ENCODE measurements at regions not wholly inside any gene's neighbourhood (a gene's known extent, or its start where the extent isn't known, plus 50 kb on each side); places are given as distances from the start of the nearest gene placed in this dataset.

GRCh38 chr11:127616158-127616557 lies 615.6 kb upstream of the KIRREL3 start:
- BruUV-seq (replicated peaks) = no TSS peak
- no peak overlapping the region for H2AFZ ChIP-seq (ENCODE audit: low read length)
- no peak overlapping the region for H3K4me3 ChIP-seq (ENCODE audit: low read depth, low read length, poor library complexity, severe bottlenecking)
- H3K79me2 ChIP-seq (ENCODE audit: insufficient read depth, low read depth, low read length) = no peaks in the 10 kb centered on the region
- no peaks in the 10 kb centered on the region for H4K20me1 ChIP-seq (ENCODE audit: insufficient read depth, low read length)
- POLR2A ChIA-PET = no interaction called here
- H3K36me3 ChIP-seq (ENCODE audit: insufficient read depth, low read length) = no peaks in the 10 kb centered on the region
- no peaks in the 10 kb centered on the region for H3K9me2 ChIP-seq (ENCODE audit: insufficient read depth, low read length)
- DNase-seq (ENCODE audit: low spot score) = no peak
- no peak for TF ChIP-seq CTCF (conservative IDR thresholded peaks at IDR 0.05; ENCODE audit: low read length)
- TF ChIP-seq EZH2phosphoT487 (IDR thresholded peaks at IDR 0.05; ENCODE audit: borderline replicate concordance, low read depth, low read length) = no peak
- H3K9me3 ChIP-seq (ENCODE audit: low read length) = no peaks in the 10 kb centered on the region
- H3K4me1 ChIP-seq (ENCODE audit: insufficient read depth, low read length, poor library complexity, severe bottlenecking) = no peaks in the 10 kb centered on the region
- no peak overlapping the region for H3K4me2 ChIP-seq (ENCODE audit: low read length)
- H3K27ac ChIP-seq (ENCODE audit: low read depth, low read length, poor library complexity, severe bottlenecking) = no peak overlapping the region
- CTCF ChIA-PET (ENCODE audit: unreplicated experiment) = no interaction called here
- intact Hi-C loops (cut with micrococcal nuclease; ENCODE audit: unreplicated experiment) = no loop called here

- Histone ChIP-seq H2AFZ (ENCODE audit: low read length) (no peak overlapping the region), H3K4me2 (ENCODE audit: low read length) (no peak overlapping the region), H3K36me3 (ENCODE audit: insufficient read depth, low read length) (no peaks in the 10 kb centered on the region), H3K4me1 (ENCODE audit: insufficient read depth, low read length, poor library complexity, severe bottlenecking) (no peaks in the 10 kb centered on the region), H3K4me3 (ENCODE audit: low read depth, low read length, poor library complexity, severe bottlenecking) (no peak overlapping the region), H3K9me3 (ENCODE audit: low read length) (no peaks in the 10 kb centered on the region), H3K9me2 (ENCODE audit: insufficient read depth, low read length) (no peaks in the 10 kb centered on the region), H4K20me1 (ENCODE audit: insufficient read depth, low read length) (no peaks in the 10 kb centered on the region), H3K79me2 (ENCODE audit: insufficient read depth, low read depth, low read length) (no peaks in the 10 kb centered on the region), H3K27ac (ENCODE audit: low read depth, low read length, poor library complexity, severe bottlenecking) (no peak overlapping the region)
- DNase-seq (ENCODE audit: low spot score) = no peak
- ChIA-PET CTCF (ENCODE audit: unreplicated experiment) (no interaction called here), POLR2A (interaction anchor here (0.7 kb wide), 1 partner anchor 48 kb away, joined by 3 read pairs; no protein-coding TSS in a partner anchor)
- intact Hi-C loops (cut with micrococcal nuclease; ENCODE audit: unreplicated experiment) = no loop called here
- BruUV-seq (replicated peaks) = no TSS peak
- no peak for TF ChIP-seq EZH2phosphoT487 (IDR thresholded peaks at IDR 0.05; ENCODE audit: borderline replicate concordance, low read depth, low read length)
- TF ChIP-seq CTCF (conservative IDR thresholded peaks at IDR 0.05; ENCODE audit: low read length) = no peak
These were observed 612.0 kb upstream of the KIRREL3 start for GRCh38 chr11:127612607-127613006.

GRCh38 chr11:127609025-127609773 lies 608.6 kb upstream of the KIRREL3 start:
- intact Hi-C loops (cut with micrococcal nuclease; ENCODE audit: unreplicated experiment) = no loop called here
- Histone ChIP-seq H3K4me1 (ENCODE audit: insufficient read depth, low read length, poor library complexity, severe bottlenecking) (no peaks in the 10 kb centered on the region), H3K9me3 (ENCODE audit: low read length) (no peaks in the 10 kb centered on the region), H3K27ac (ENCODE audit: low read depth, low read length, poor library complexity, severe bottlenecking) (no peak overlapping the region), H3K4me3 (ENCODE audit: low read depth, low read length, poor library complexity, severe bottlenecking) (no peak overlapping the region), H4K20me1 (ENCODE audit: insufficient read depth, low read length) (no peaks in the 10 kb centered on the region), H2AFZ (ENCODE audit: low read length) (no peak overlapping the region), H3K79me2 (ENCODE audit: insufficient read depth, low read depth, low read length) (no peaks in the 10 kb centered on the region), H3K4me2 (ENCODE audit: low read length) (no peak overlapping the region), H3K9me2 (ENCODE audit: insufficient read depth, low read length) (no peaks in the 10 kb centered on the region), H3K36me3 (ENCODE audit: insufficient read depth, low read length) (no peaks in the 10 kb centered on the region)
- ChIA-PET CTCF (ENCODE audit: unreplicated experiment) (no interaction called here), POLR2A (no interaction called here)
- no peak for DNase-seq (ENCODE audit: low spot score)
- BruUV-seq (replicated peaks) = no TSS peak
- TF ChIP-seq CTCF (conservative IDR thresholded peaks at IDR 0.05; ENCODE audit: low read length) = no peak
- TF ChIP-seq EZH2phosphoT487 (IDR thresholded peaks at IDR 0.05; ENCODE audit: borderline replicate concordance, low read depth, low read length) = no peak
